ENCODE measurements at regions not wholly inside any gene's neighbourhood (a gene's known extent, or its start where the extent isn't known, plus 50 kb on each side); places are given as distances from the start of the nearest gene placed in this dataset.

- Mint-ChIP-seq H3K27me3 (ENCODE audit: low read depth) (no peaks in the 10 kb centered on the region), H3K4me3 (ENCODE audit: low read depth) (no peak overlapping the region), H3K4me1 (ENCODE audit: low read depth) (no peaks in the 10 kb centered on the region), H3K27ac (no peak overlapping the region), H3K36me3 (ENCODE audit: low read depth) (no peaks in the 10 kb centered on the region), H3K9me3 (no peaks in the 10 kb centered on the region)
- intact Hi-C loops (cut with micrococcal nuclease): no loop called here
- DNase-seq (ENCODE audit: low spot score): no peak
Measured at GRCh38 chr2:145595296-145595695, 1075.4 kb upstream of the ZEB2 start.

- intact Hi-C loops (cut with micrococcal nuclease): no loop called here
- no peaks in the 10 kb centered on the region for H3K27me3 Mint-ChIP-seq (ENCODE audit: low read depth)
- no peaks in the 10 kb centered on the region for H3K9me3 Mint-ChIP-seq
- no peaks in the 10 kb centered on the region for H3K4me1 Mint-ChIP-seq (ENCODE audit: low read depth)
- H3K4me3 Mint-ChIP-seq (ENCODE audit: low read depth): no peak overlapping the region
- no peaks in the 10 kb centered on the region for H3K36me3 Mint-ChIP-seq (ENCODE audit: low read depth)
- no peak for DNase-seq (ENCODE audit: low spot score)
- H3K27ac Mint-ChIP-seq: no peak overlapping the region
Measured at GRCh38 chr2:145593991-145594614, 1074.2 kb upstream of the ZEB2 start.

DNA sequence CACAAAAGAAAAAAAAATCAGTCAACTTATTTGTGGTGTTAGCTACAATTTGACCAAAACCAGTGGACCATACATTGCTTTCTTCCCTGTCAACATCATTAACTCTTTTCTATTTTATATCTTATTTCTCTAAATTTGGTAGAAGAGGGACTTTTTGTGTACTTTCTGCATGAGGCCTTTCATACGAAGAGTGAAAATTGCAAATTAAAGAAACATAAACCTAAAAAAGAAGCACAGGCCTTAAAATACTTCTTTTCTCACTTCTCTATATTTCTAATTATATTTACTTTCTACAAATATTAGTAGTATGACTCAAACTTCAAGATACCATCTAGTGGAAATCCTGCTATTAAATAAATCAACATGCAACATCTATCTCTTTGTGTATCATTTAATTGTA, 1073.4 kb upstream of the ZEB2 start:
- no peak overlapping the region for H3K27ac Mint-ChIP-seq
- no peak overlapping the region for H3K4me3 Mint-ChIP-seq (ENCODE audit: low read depth)
- H3K9me3 Mint-ChIP-seq: no peaks in the 10 kb centered on the region
- H3K27me3 Mint-ChIP-seq (ENCODE audit: low read depth): no peaks in the 10 kb centered on the region
- H3K4me1 Mint-ChIP-seq (ENCODE audit: low read depth): no peaks in the 10 kb centered on the region
- intact Hi-C loops (cut with micrococcal nuclease): no loop called here
- DNase-seq (ENCODE audit: low spot score): no peak
- H3K36me3 Mint-ChIP-seq (ENCODE audit: low read depth): no peaks in the 10 kb centered on the region

- Mint-ChIP-seq H3K27ac (no peak overlapping the region), H3K36me3 (ENCODE audit: low read depth) (no peaks in the 10 kb centered on the region), H3K27me3 (ENCODE audit: low read depth) (no peaks in the 10 kb centered on the region), H3K4me3 (ENCODE audit: low read depth) (no peak overlapping the region), H3K4me1 (ENCODE audit: low read depth) (no peaks in the 10 kb centered on the region), H3K9me3 (no peaks in the 10 kb centered on the region)
- DNase-seq (ENCODE audit: low spot score): no peak
- intact Hi-C loops (cut with micrococcal nuclease): no loop called here
Measured at GRCh38 chr2:145592361-145592760, 1072.4 kb upstream of the ZEB2 start.

DNA sequence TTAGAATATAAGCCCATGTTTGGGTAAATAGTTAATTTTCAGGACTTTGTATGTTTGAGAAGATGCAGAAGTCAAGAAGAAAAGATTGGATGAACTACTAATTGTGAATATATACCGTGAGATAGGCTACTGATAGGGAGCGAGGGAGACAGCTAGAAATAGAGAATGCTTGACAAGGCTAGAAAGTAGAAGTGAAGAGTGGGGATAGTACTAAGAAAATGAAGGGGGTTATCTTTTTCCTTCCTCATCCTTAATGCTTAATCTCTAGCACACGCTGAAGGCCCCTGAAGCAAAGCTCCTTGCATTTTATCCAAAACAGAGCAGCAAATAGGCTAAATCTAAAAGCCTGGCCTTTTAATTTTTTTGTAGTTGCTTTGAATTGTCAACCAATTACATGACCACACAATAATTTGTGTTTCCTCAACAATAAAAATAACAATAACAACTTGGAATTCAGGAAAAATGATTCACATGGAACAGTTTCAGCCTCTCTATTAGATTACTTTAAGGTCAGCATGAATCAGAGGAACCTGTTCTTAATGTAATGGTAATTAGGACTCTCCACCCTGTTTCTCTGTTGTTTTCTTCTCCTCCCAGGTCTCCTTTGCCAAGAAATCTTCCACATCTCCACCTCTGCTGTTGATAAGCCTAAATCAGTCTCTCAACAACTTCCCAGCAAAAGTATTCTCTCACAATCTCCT, 1071.3 kb upstream of the ZEB2 start:
- no peaks in the 10 kb centered on the region for H3K27me3 Mint-ChIP-seq (ENCODE audit: low read depth)
- no peaks in the 10 kb centered on the region for H3K9me3 Mint-ChIP-seq
- intact Hi-C loops (cut with micrococcal nuclease): no loop called here
- no peak for DNase-seq (ENCODE audit: low spot score)
- H3K27ac Mint-ChIP-seq: no peak overlapping the region
- no peak overlapping the region for H3K4me3 Mint-ChIP-seq (ENCODE audit: low read depth)
- no peaks in the 10 kb centered on the region for H3K36me3 Mint-ChIP-seq (ENCODE audit: low read depth)
- H3K4me1 Mint-ChIP-seq (ENCODE audit: low read depth): no peaks in the 10 kb centered on the region

- intact Hi-C loops (cut with micrococcal nuclease): no loop called here
- no peak overlapping the region for H3K4me3 Mint-ChIP-seq (ENCODE audit: low read depth)
- H3K9me3 Mint-ChIP-seq: no peaks in the 10 kb centered on the region
- H3K27ac Mint-ChIP-seq: no peak overlapping the region
- H3K36me3 Mint-ChIP-seq (ENCODE audit: low read depth): no peaks in the 10 kb centered on the region
- H3K27me3 Mint-ChIP-seq (ENCODE audit: low read depth): no peaks in the 10 kb centered on the region
- H3K4me1 Mint-ChIP-seq (ENCODE audit: low read depth): no peaks in the 10 kb centered on the region
- no peak for DNase-seq (ENCODE audit: low spot score)
Measured at GRCh38 chr2:145587922-145588321, 1068.0 kb upstream of the ZEB2 start.

DNA sequence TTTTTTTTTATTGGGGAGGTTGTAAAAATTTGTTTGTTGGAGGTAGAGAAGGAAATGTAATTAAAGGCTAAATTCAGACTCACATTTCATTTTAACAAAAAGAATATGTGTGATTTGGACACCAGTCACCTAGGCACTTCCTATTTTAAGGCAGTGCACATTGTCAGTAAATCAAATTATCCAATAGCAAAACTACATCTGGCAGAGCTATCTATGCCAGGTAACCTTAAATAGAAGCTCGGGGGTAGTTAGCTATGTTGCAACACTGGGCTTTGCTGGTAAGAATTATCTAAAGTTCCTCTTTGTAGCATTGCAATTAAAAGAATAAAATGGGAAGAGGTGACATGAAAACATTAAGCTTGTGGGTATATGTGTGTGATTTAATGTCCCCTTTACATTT, 1064.4 kb upstream of the ZEB2 start:
- intact Hi-C loops (cut with micrococcal nuclease): no loop called here
- no peak overlapping the region for H3K27ac Mint-ChIP-seq
- H3K4me3 Mint-ChIP-seq (ENCODE audit: low read depth): no peak overlapping the region
- H3K36me3 Mint-ChIP-seq (ENCODE audit: low read depth): no peaks in the 10 kb centered on the region
- no peak for DNase-seq (ENCODE audit: low spot score)
- no peaks in the 10 kb centered on the region for H3K27me3 Mint-ChIP-seq (ENCODE audit: low read depth)
- H3K4me1 Mint-ChIP-seq (ENCODE audit: low read depth): no peaks in the 10 kb centered on the region
- H3K9me3 Mint-ChIP-seq: no peaks in the 10 kb centered on the region

- Mint-ChIP-seq H3K36me3 (ENCODE audit: low read depth) (no peaks in the 10 kb centered on the region), H3K9me3 (no peaks in the 10 kb centered on the region), H3K27me3 (ENCODE audit: low read depth) (no peaks in the 10 kb centered on the region)
Measured at GRCh38 chr2:145573608-145574007, 1053.7 kb upstream of the ZEB2 start.

GRCh38 chr2:145572238-145572637, 1052.3 kb upstream of the ZEB2 start:
- H3K4me3 Mint-ChIP-seq (ENCODE audit: low read depth): no peak overlapping the region
- no peaks in the 10 kb centered on the region for H3K27me3 Mint-ChIP-seq (ENCODE audit: low read depth)
- DNase-seq (ENCODE audit: low spot score): no peak
- no peaks in the 10 kb centered on the region for H3K4me1 Mint-ChIP-seq (ENCODE audit: low read depth)
- intact Hi-C loops (cut with micrococcal nuclease): no loop called here
- H3K36me3 Mint-ChIP-seq (ENCODE audit: low read depth): no peaks in the 10 kb centered on the region
- H3K27ac Mint-ChIP-seq: no peak overlapping the region
- H3K9me3 Mint-ChIP-seq: no peaks in the 10 kb centered on the region

More at GRCh38 chr2:145573608-145574007, 1053.7 kb upstream of the ZEB2 start:
- Mint-ChIP-seq H3K4me1 (ENCODE audit: low read depth) (no peaks in the 10 kb centered on the region), H3K27ac (no peak overlapping the region), H3K4me3 (ENCODE audit: low read depth) (no peak overlapping the region)
- intact Hi-C loops (cut with micrococcal nuclease): no loop called here
- no peak for DNase-seq (ENCODE audit: low spot score)

DNA sequence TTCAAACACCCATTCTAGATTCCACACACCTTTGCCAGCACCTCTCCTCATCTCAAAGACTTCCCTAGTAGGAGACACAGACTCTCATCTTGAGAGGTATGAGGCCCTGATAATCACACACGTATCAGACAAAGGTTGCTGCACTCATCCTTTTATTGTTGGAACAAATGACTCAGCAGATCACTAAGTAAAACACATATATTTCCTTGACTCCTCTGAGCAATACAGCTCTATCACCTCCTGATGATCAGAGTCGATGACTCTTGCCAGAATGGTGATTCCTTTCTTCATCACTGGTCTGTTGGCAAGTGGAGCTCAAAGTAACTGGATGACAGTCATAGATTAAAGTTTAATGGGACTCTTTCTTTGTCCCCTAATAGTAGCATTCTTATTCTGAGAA, 1049.2 kb upstream of the ZEB2 start:
- Mint-ChIP-seq H3K27me3 (ENCODE audit: low read depth) (no peaks in the 10 kb centered on the region), H3K27ac (no peak overlapping the region)
- intact Hi-C loops (cut with micrococcal nuclease): no loop called here

DNA sequence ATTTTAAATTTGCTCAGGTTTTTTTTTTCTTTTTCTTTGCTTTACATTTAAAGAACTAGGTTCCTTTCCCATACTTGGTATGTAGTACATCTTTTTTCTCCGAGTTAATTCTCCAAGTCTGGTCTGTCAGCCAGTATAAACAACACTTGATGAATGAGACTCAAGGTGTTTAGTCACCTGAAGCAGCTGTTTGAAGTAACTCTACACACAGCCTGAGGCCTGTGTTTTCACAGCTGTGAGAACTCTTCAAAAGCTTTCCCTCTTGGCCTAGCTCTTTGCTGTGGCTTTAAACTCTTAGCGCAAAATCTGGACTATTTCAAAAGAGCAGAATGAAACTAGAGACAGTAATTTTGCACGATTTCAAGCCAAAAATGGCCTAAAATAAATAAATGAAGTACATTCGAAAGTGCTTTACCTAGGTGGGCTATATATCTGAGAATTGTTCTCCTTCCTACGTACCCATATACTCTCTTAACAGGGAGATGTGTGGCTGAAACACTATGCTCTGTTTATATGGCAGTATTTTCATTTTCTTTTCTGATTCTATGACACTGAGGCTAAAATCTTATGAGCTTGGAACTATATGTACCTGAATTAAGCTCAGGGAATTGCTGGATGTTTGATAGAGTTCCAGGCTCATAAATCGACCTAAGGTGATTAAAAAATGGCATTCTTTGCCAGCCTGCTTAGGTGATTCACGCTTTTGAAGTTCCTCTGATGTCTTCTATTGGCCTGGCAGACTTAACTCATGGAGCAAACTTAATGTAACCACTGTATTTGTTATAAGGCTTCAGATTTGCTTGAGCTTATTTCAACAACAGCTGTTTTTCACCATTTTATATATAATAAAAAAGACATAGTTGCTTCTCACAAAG, 1044.1 kb upstream of the ZEB2 start:
- intact Hi-C loops (cut with micrococcal nuclease): no loop called here
- Mint-ChIP-seq H3K9me3 (no peaks in the 10 kb centered on the region), H3K36me3 (ENCODE audit: low read depth) (no peaks in the 10 kb centered on the region), H3K4me3 (ENCODE audit: low read depth) (no peak overlapping the region), H3K27me3 (ENCODE audit: low read depth) (no peaks in the 10 kb centered on the region), H3K27ac (no peak overlapping the region), H3K4me1 (ENCODE audit: low read depth) (no peaks in the 10 kb centered on the region)
- DNase-seq (ENCODE audit: low spot score): no peak

More for the DNA sequence above, 1049.2 kb upstream of the ZEB2 start:
- Mint-ChIP-seq H3K4me3 (ENCODE audit: low read depth) (no peak overlapping the region), H3K9me3 (no peaks in the 10 kb centered on the region), H3K36me3 (ENCODE audit: low read depth) (no peaks in the 10 kb centered on the region), H3K4me1 (ENCODE audit: low read depth) (no peaks in the 10 kb centered on the region)
- no peak for DNase-seq (ENCODE audit: low spot score)

- Mint-ChIP-seq H3K36me3 (ENCODE audit: low read depth) (no peaks in the 10 kb centered on the region), H3K27ac (no peak overlapping the region), H3K9me3 (no peaks in the 10 kb centered on the region), H3K4me1 (ENCODE audit: low read depth) (no peaks in the 10 kb centered on the region), H3K4me3 (ENCODE audit: low read depth) (no peak overlapping the region), H3K27me3 (ENCODE audit: low read depth) (no peaks in the 10 kb centered on the region)
- no peak for DNase-seq (ENCODE audit: low spot score)
- intact Hi-C loops (cut with micrococcal nuclease): no loop called here
Measured at GRCh38 chr2:145561152-145561551, 1041.2 kb upstream of the ZEB2 start.
